IMR-90 (cell line): ENCODE measurements at regions not wholly inside any gene's neighbourhood (a gene's known extent, or its start where the extent isn't known, plus 50 kb on each side); places are given as distances from the start of the nearest gene placed in this dataset.

Experiments used
- ATAC-seq: fragments of 200-7000 bp; cut with Tn5 transposase; 2 replicates; pipeline ENCODE4 v1.9.1; 2020; ENCODE audit warnings: low read depth, mild to moderate bottlenecking, moderate library complexity
- BruUV-seq: library from RNA; stranded (reverse); fragments of 400-500 nt; replicated peaks from 2 replicates; lab custom pipeline; 2021; lab: Mats Ljungman, UMichigan
- CTCF ChIA-PET: fragments of 300-600 bp; formaldehyde crosslinking; extraction: SDS; loops from one replicate; lab custom pipeline; 2021; ENCODE audit warnings: antibody characterized with exemption; lab: Yijun Ruan, JAX
- POLR2A ChIA-PET: fragments of 300-600 bp; sonication (Branson Sonifier 250); formaldehyde crosslinking; loops from one replicate; lab custom pipeline; 2022; ENCODE audit warnings: antibody characterized with exemption; ENCODE audit not compliant: unreplicated experiment; lab: Charles Lee
- DNase-seq: peaks from one replicate; pipeline ENCODE4 v3.0.0; 2013
- H2AFZ ChIP-seq: replicated peaks from 2 replicates; pipeline ENCODE3; 2013; ENCODE audit warnings: low read length, mild to moderate bottlenecking; ENCODE audit not compliant: poor library complexity
- H2AK5ac ChIP-seq: 2 replicates; pipeline ENCODE4 v1.6.1; 2013; ENCODE audit warnings: low read depth, low read length, inconsistent platforms
- H2AK9ac ChIP-seq: replicated peaks from 2 replicates; pipeline ENCODE3; 2013; ENCODE audit warnings: mild to moderate bottlenecking, low read depth, low read length, moderate library complexity; ENCODE audit not compliant: poor library complexity
- H2BK120ac ChIP-seq: 2 replicates; pipeline ENCODE4 v1.6.1; 2013; ENCODE audit warnings: low read depth, low read length, inconsistent platforms
- H2BK15ac ChIP-seq: 3 replicates; pipeline ENCODE4 v1.6.1; 2013; ENCODE audit warnings: low read depth, low read length, inconsistent platforms
- H2BK20ac ChIP-seq: 2 replicates; pipeline ENCODE4 v1.6.1; 2013; ENCODE audit warnings: low read depth, mild to moderate bottlenecking, inconsistent platforms, low read length, moderate library complexity
- H2BK5ac ChIP-seq: 2 replicates; pipeline ENCODE4 v1.6.1; 2013; ENCODE audit warnings: mild to moderate bottlenecking, low read depth, low read length, inconsistent platforms; ENCODE audit not compliant: poor library complexity, severe bottlenecking
- H3K14ac ChIP-seq: replicated peaks from 2 replicates; pipeline ENCODE4 v1.6.1; 2013; ENCODE audit warnings: low read depth, low read length, inconsistent platforms
- H3K18ac ChIP-seq: 2 replicates; pipeline ENCODE4 v1.6.1; 2013; ENCODE audit warnings: low read depth, low read length, control low read depth
- H3K23ac ChIP-seq: 2 replicates; pipeline ENCODE4 v1.6.1; 2013; ENCODE audit warnings: low read depth, low read length, inconsistent platforms
- H3K27ac ChIP-seq: 2 replicates; pipeline ENCODE4 v1.5.1; 2013; ENCODE audit warnings: mild to moderate bottlenecking, control low read depth, low read length; ENCODE audit not compliant: insufficient read depth
- H3K27me3 ChIP-seq: 2 replicates; pipeline ENCODE4 v1.6.1; 2013; ENCODE audit warnings: low read length; ENCODE audit not compliant: control insufficient read depth, insufficient read depth
- H3K36me3 ChIP-seq: 2 replicates; pipeline ENCODE4 v1.6.1; 2013; ENCODE audit warnings: low read length, mixed read lengths; ENCODE audit not compliant: control insufficient read depth, insufficient read depth
- H3K4ac ChIP-seq: 2 replicates; pipeline ENCODE4 v1.6.1; 2013; ENCODE audit warnings: low read depth, low read length, inconsistent platforms
- H3K4me1 ChIP-seq: 2 replicates; pipeline ENCODE4 v1.6.1; 2013; ENCODE audit warnings: low read length, mixed read lengths; ENCODE audit not compliant: control insufficient read depth, insufficient read depth
- H3K4me2 ChIP-seq: 2 replicates; pipeline ENCODE4 v1.6.1; 2013; ENCODE audit warnings: low read depth, mild to moderate bottlenecking, control low read depth, low read length, moderate library complexity
- H3K4me3 ChIP-seq: 2 replicates; pipeline ENCODE4 v1.5.1; 2013; ENCODE audit warnings: low read depth, mild to moderate bottlenecking, control low read depth, low read length, moderate library complexity; ENCODE audit not compliant: insufficient read depth
- H3K56ac ChIP-seq: 2 replicates; pipeline ENCODE4 v1.6.1; 2013; ENCODE audit warnings: low read length, inconsistent platforms; ENCODE audit not compliant: insufficient read depth; ENCODE audit errors: extremely low read depth
- H3K79me1 ChIP-seq, 2 experiments: 2 replicates each; pipeline ENCODE4 v1.6.1; 2013; ENCODE audit warnings: low read length in 2 of 2, inconsistent platforms in 1 of 2, low read depth in 1 of 2
- H3K9ac ChIP-seq: 2 replicates; pipeline ENCODE4 v1.6.1; 2013; ENCODE audit warnings: low read depth, low read length, control low read depth
- H3K9me1 ChIP-seq: 2 replicates; pipeline ENCODE4 v1.6.1; 2013; ENCODE audit warnings: low read length, inconsistent platforms; ENCODE audit not compliant: insufficient read depth
- H3K9me3 ChIP-seq: 2 replicates; pipeline ENCODE4 v1.6.1; 2013; ENCODE audit warnings: low read length; ENCODE audit not compliant: control insufficient read depth, insufficient read depth
- H4K20me1 ChIP-seq: 2 replicates; pipeline ENCODE4 v1.6.1; 2013; ENCODE audit warnings: low read length, inconsistent platforms; ENCODE audit not compliant: insufficient read depth
- H4K5ac ChIP-seq: 2 replicates; pipeline ENCODE4 v1.6.1; 2013; ENCODE audit warnings: mild to moderate bottlenecking, low read depth, low read length, control low read depth
- H4K8ac ChIP-seq, 2 experiments: 2 replicates each; pipeline ENCODE4 v1.6.1; 2013; ENCODE audit warnings: low read depth in 2 of 2, low read length in 2 of 2, control low read depth in 1 of 2, inconsistent platforms in 1 of 2
- H4K91ac ChIP-seq: 2 replicates; pipeline ENCODE4 v1.6.1; 2013; ENCODE audit warnings: low read depth, low read length, inconsistent platforms; ENCODE audit not compliant: insufficient read depth
- CTCF ChIP-seq: conservative IDR thresholded peaks from 2 replicates; pipeline ENCODE4 v1.5.1; 2012; ENCODE audit warnings: mild to moderate bottlenecking, low read depth, low read length, improper control_type of control experiment
- ELK1 ChIP-seq: fragments of 150-350 bp; IDR thresholded peaks from 2 replicates; pipeline ENCODE4 v1.6.1; 2016; ENCODE audit warnings: low read depth, mild to moderate bottlenecking, low read length, moderate library complexity, borderline replicate concordance
- MAZ ChIP-seq: IDR thresholded peaks from 2 replicates; pipeline ENCODE4 v1.6.1; 2012; ENCODE audit warnings: low read depth, mild to moderate bottlenecking, low read length, improper control_type of control experiment, moderate library complexity, borderline replicate concordance
- MXI1 ChIP-seq: IDR thresholded peaks from 2 replicates; pipeline ENCODE4 v1.6.1; 2012; ENCODE audit warnings: low read depth, mild to moderate bottlenecking, low read length, moderate library complexity, borderline replicate concordance
- POLR2A ChIP-seq: IDR thresholded peaks from 2 replicates; pipeline ENCODE4 v1.6.1; 2012; ENCODE audit warnings: mild to moderate bottlenecking, low read depth, low read length
- RCOR1 ChIP-seq: IDR thresholded peaks from 2 replicates; pipeline ENCODE4 v1.6.1; 2012; ENCODE audit warnings: mild to moderate bottlenecking, low read length, improper control_type of control experiment; ENCODE audit not compliant: insufficient replicate concordance
- SMC3 ChIP-seq: fragments of 150-350 bp; IDR thresholded peaks from 2 replicates; pipeline ENCODE4 v1.6.1; 2016; ENCODE audit warnings: low read depth, mild to moderate bottlenecking, antibody characterized with exemption, low read length, moderate library complexity
- WGBS, 2 experiments: methylation state at CpG; one replicate each; pipeline versions ENCODE4 v1.1.5 to v1.1.7; 2013; ENCODE audit warnings: missing lambda C conversion rate in 2 of 2; ENCODE audit not compliant: insufficient read length in 1 of 2; ENCODE audit errors: extremely low coverage in 2 of 2; 5-methylcytosine and 5-hydroxymethylcytosine counted together
- dilution Hi-C: fragments of 300-500 bp; cut with HindIII; formaldehyde crosslinking; loops from one replicate; pipeline ENCODE4 v1.14.3; 2018; ENCODE audit warnings: low sequenced_read_pairs; ENCODE audit not compliant: unreplicated experiment
- in situ Hi-C: fragments of 300-500 bp; cut with MboI; formaldehyde crosslinking; loops from 3 replicates; pipeline ENCODE4 v1.14.3; 2019; ENCODE audit warnings: low sequenced_read_pairs, inconsistent platforms, mixed read lengths
- intact Hi-C: fragments of 100-400 bp; cut with micrococcal nuclease; formaldehyde crosslinking; loops from 2 replicates; pipeline ENCODE4 v1.10.0; 2022

- no peak overlapping the region for H4K8ac ChIP-seq
- TF ChIP-seq ELK1 (no peak), RCOR1 (no peak), POLR2A (no peak), MXI1 (no peak), SMC3 (no peak), CTCF (no peak), MAZ (no peak)
- H3K79me1 ChIP-seq, result no peaks in the 10 kb centered on the region
- no peak overlapping the region for H3K4ac ChIP-seq
- no TSS peak for BruUV-seq
- H3K56ac ChIP-seq, result no peak overlapping the region
- H3K9me1 ChIP-seq, result no peaks in the 10 kb centered on the region
- H2BK15ac ChIP-seq, result no peak overlapping the region
- H2BK120ac ChIP-seq, result no peak overlapping the region
- intact Hi-C loops, result no loop called here
- no peak overlapping the region for H3K23ac ChIP-seq
- H3K4me3 ChIP-seq, result no peak overlapping the region
- in situ Hi-C loops, result no loop called here
- H4K20me1 ChIP-seq, result no peaks in the 10 kb centered on the region
- H2AK9ac ChIP-seq, result no peak overlapping the region
- no peak overlapping the region for H3K18ac ChIP-seq
- no peak overlapping the region for H3K9ac ChIP-seq
- H3K27me3 ChIP-seq, result no peaks in the 10 kb centered on the region
- no peak overlapping the region for H2BK20ac ChIP-seq
- H3K4me2 ChIP-seq, result no peak overlapping the region
- ATAC-seq, result no peak
- H4K91ac ChIP-seq, result no peak overlapping the region
- no peaks in the 10 kb centered on the region for H3K36me3 ChIP-seq
- H3K4me1 ChIP-seq, result no peaks in the 10 kb centered on the region
- WGBS, 2 experiments, result no CpG with 5 or more reads among the region's 2 CpGs
- H2BK5ac ChIP-seq, result no peak overlapping the region
- no peak overlapping the region for H2AK5ac ChIP-seq
- H3K14ac ChIP-seq, result no peak overlapping the region
- H2AFZ ChIP-seq, result no peak overlapping the region
- DNase-seq, result no peak
- ChIA-PET POLR2A (no interaction called here), CTCF (no interaction called here)
- no peak overlapping the region for H4K5ac ChIP-seq
- no peaks in the 10 kb centered on the region for H3K9me3 ChIP-seq
- no peak overlapping the region for H3K27ac ChIP-seq
- dilution Hi-C loops, result no loop called here
Measured at GRCh38 chr4:101655005-101655404, 135.5 kb upstream of the BANK1 start.
